Peyer's patch (tissue), 4 donors: ENCODE measurements at regions not wholly inside any gene's neighbourhood (a gene's known extent, or its start where the extent isn't known, plus 50 kb on each side); places are given as distances from the start of the nearest gene placed in this dataset.

Experiments
- CTCF ChIP-seq, 6 experiments: fragments of 450-650 bp in 4 of 6; fragments of 200-600 bp in 2 of 6; sonication (generic) in 1 of 6; IDR thresholded peaks; one replicate each; pipeline ENCODE4 v1.5.1; 2017 to 2019; ENCODE audit warnings: antibody characterized with exemption in 6 of 6, mild to moderate bottlenecking in 3 of 6, moderate library complexity in 1 of 6
- POLR2A ChIP-seq, 2 donors: fragments of 450-650 bp; IDR thresholded peaks; one replicate each; pipeline ENCODE4 v1.5.1; 2017; ENCODE audit warnings: antibody characterized with exemption in 2 of 2, mild to moderate bottlenecking in 2 of 2, moderate library complexity in 2 of 2

- TF ChIP-seq CTCF (IDR thresholded peaks at IDR 0.05) (no peak), POLR2A (IDR thresholded peaks at IDR 0.05) (no peak)
Observed at GRCh38 chr2:186325827-186326535, 160.1 kb upstream of the ZC3H15 start.
